Motor neuron (in vitro differentiated cells): ENCODE measurements at regions not wholly inside any gene's neighbourhood (a gene's known extent, or its start where the extent isn't known, plus 50 kb on each side); places are given as distances from the start of the nearest gene placed in this dataset.

Experiments used
- ATAC-seq, 8 experiments: fragments of 200-7000 bp; cut with Tn5 transposase; replicated peaks in 6 of 8; 2 replicates each; pipeline ENCODE4 v1.8.0; 2021; ENCODE audit warnings: mild to moderate bottlenecking in 8 of 8, moderate library complexity in 8 of 8
- H3K27ac ChIP-seq, 2 donors: fragments of 250-450 bp; sonication (Bioruptor Pico); 2 replicates each; pipeline ENCODE4 v1.9.0; 2021; ENCODE audit warnings: antibody characterized with exemption in 2 of 2, mild to moderate bottlenecking in 2 of 2, moderate library complexity in 1 of 2
- H3K4me1 ChIP-seq, 2 donors: fragments of 250-450 bp; sonication (Bioruptor Pico); replicated peaks in 1 of 2; 2 replicates each; pipeline ENCODE4 v1.6.1; 2021; ENCODE audit warnings: antibody characterized with exemption in 2 of 2, mild to moderate bottlenecking in 2 of 2, moderate library complexity in 1 of 2
- H3K4me3 ChIP-seq, 5 donors: fragments of 250-450 bp; sonication (Bioruptor Pico); 2 replicates each; pipeline ENCODE4 v1.9.0; 2021; ENCODE audit warnings: antibody characterized with exemption in 5 of 5, mild to moderate bottlenecking in 5 of 5, moderate library complexity in 4 of 5
- WGBS, 10 experiments: fragments of 450-650 bp; shearing (Covaris generic); methylation state at CpG; one replicate each; pipeline ENCODE4 v1.0.0; 2022; 5-methylcytosine and 5-hydroxymethylcytosine counted together
- in situ Hi-C, 9 experiments: fragments of 400-800 bp; cut with MboI; loops; one replicate each; pipeline ENCODE4 v1.15.0; 2021; ENCODE audit warnings: low sequenced_read_pairs in 9 of 9, low pct_unique_long_range_greater_than_20kb in 2 of 9; ENCODE audit not compliant: unreplicated experiment in 9 of 9

GRCh38 chr7:45455662-45456061 lies 118.5 kb upstream of the ADCY1 start:
- no peak for ATAC-seq
- no peaks in the 10 kb centered on the region for H3K4me1 ChIP-seq
- H3K4me3 ChIP-seq, result no peak overlapping the region
- H3K27ac ChIP-seq, result no peak overlapping the region
- WGBS, 10 experiments, result 71 to 100% (median 76%) methylated on average over 1 to 4 of the region's 4 CpGs; no CpG with 5 or more reads in 7 of the 10 experiments
- in situ Hi-C loops, result no loop called here

- 17 to 100% (median 86%) methylated on average over 1 to 5 of the region's 5 CpGs; no CpG with 5 or more reads in 3 of the 10 experiments for WGBS, 10 experiments
- Histone ChIP-seq H3K4me1 (no peaks in the 10 kb centered on the region), H3K4me3 (no peak overlapping the region), H3K27ac (no peak overlapping the region)
- in situ Hi-C loops, result no loop called here
- ATAC-seq, result no peak
Measured at GRCh38 chr7:45456105-45456504, 118.1 kb upstream of the ADCY1 start.

GRCh38 chr7:45456747-45457524 lies 117.2 kb upstream of the ADCY1 start:
- no peaks in the 10 kb centered on the region for H3K4me1 ChIP-seq
- 31 to 100% (median 80%) methylated on average over 1 to 5 of the region's 5 CpGs; no CpG with 5 or more reads in 2 of the 10 experiments for WGBS, 10 experiments
- H3K27ac ChIP-seq, result no peak overlapping the region
- H3K4me3 ChIP-seq, result no peak overlapping the region
- in situ Hi-C loops, result no loop called here
- ATAC-seq, result peak in 3 of 8 experiments; percentile 78 to 85 (median 80)

GRCh38 chr7:45457591-45457990 lies 116.6 kb upstream of the ADCY1 start:
- WGBS, 10 experiments, result 18 to 100% (median 34%) methylated on average over 1 to 2 of the region's 3 CpGs; no CpG with 5 or more reads in 4 of the 10 experiments
- ATAC-seq, result peak in 3 of 8 experiments; percentile 15 to 78 (median 53)
- Histone ChIP-seq H3K4me3 (no peak overlapping the region), H3K27ac (no peak overlapping the region), H3K4me1 (no peaks in the 10 kb centered on the region)
- in situ Hi-C loops, result no loop called here

- no peak overlapping the region for H3K27ac ChIP-seq
- in situ Hi-C loops, result no loop called here
- peak in 1 of 8 experiments; percentile 5 for ATAC-seq
- no peaks in the 10 kb centered on the region for H3K4me1 ChIP-seq
- no peak overlapping the region for H3K4me3 ChIP-seq
- WGBS, 10 experiments, result 0 to 100% (median 39%) methylated on average over 1 to 4 of the region's 4 CpGs; no CpG with 5 or more reads in 2 of the 10 experiments
Measured at GRCh38 chr7:45459476-45459875, 114.7 kb upstream of the ADCY1 start.

- H3K4me3 ChIP-seq, result no peak overlapping the region
- WGBS, 10 experiments, result 0 to 100% (median 74%) methylated on average over 1 to 3 of the region's 3 CpGs; no CpG with 5 or more reads in 4 of the 10 experiments
- no peak for ATAC-seq
- in situ Hi-C loops, result no loop called here
- H3K27ac ChIP-seq, result no peak overlapping the region
- no peaks in the 10 kb centered on the region for H3K4me1 ChIP-seq
Measured at GRCh38 chr7:45460379-45460778, 113.8 kb upstream of the ADCY1 start.

GRCh38 chr7:45461026-45461425 lies 113.1 kb upstream of the ADCY1 start:
- Histone ChIP-seq H3K4me3 (no peak overlapping the region), H3K4me1 (no peaks in the 10 kb centered on the region), H3K27ac (no peak overlapping the region)
- 40 to 64% (median 43%) methylated on average over 1 to 3 of the region's 3 CpGs; no CpG with 5 or more reads in 6 of the 10 experiments for WGBS, 10 experiments
- no peak for ATAC-seq
- in situ Hi-C loops, result no loop called here

- in situ Hi-C loops, result no loop called here
- no peak overlapping the region for H3K4me3 ChIP-seq
- WGBS, 10 experiments, result 57 to 100% (median 88%) methylated on average over 1 of the region's 1 CpG; no CpG with 5 or more reads in 7 of the 10 experiments
- peak in 2 of 8 experiments; percentile 12 to 44 for ATAC-seq
- no peak overlapping the region for H3K27ac ChIP-seq
- H3K4me1 ChIP-seq, result no peaks in the 10 kb centered on the region
Measured at GRCh38 chr7:45469103-45469502, 105.1 kb upstream of the ADCY1 start.

GRCh38 chr7:45470031-45470430 lies 104.1 kb upstream of the ADCY1 start:
- 18 to 100% (median 90%) methylated on average over 1 to 3 of the region's 3 CpGs; no CpG with 5 or more reads in 3 of the 10 experiments for WGBS, 10 experiments
- in situ Hi-C loops, result no loop called here
- no peak overlapping the region for H3K27ac ChIP-seq
- H3K4me1 ChIP-seq, result no peaks in the 10 kb centered on the region
- H3K4me3 ChIP-seq, result no peak overlapping the region
- ATAC-seq, result no peak

- 18 to 94% (median 67%) methylated on average over 1 to 3 of the region's 3 CpGs for WGBS, 10 experiments
- no peak for ATAC-seq
- Histone ChIP-seq H3K4me1 (no peaks in the 10 kb centered on the region), H3K27ac (no peak overlapping the region), H3K4me3 (no peak overlapping the region)
- in situ Hi-C loops, result no loop called here
Measured at GRCh38 chr7:45479781-45480180, 94.4 kb upstream of the ADCY1 start.

- in situ Hi-C loops, result no loop called here
- no peak for ATAC-seq
Measured at GRCh38 chr7:45482451-45482850, 91.7 kb upstream of the ADCY1 start.

GRCh38 chr7:45484094-45484493 lies 90.1 kb upstream of the ADCY1 start:
- 0 to 56% (median 33%) methylated on average over 1 to 4 of the region's 7 CpGs; no CpG with 5 or more reads in 4 of the 10 experiments for WGBS, 10 experiments
- Histone ChIP-seq H3K4me1 (no peaks in the 10 kb centered on the region), H3K4me3 (no peak overlapping the region), H3K27ac (no peak overlapping the region)
- in situ Hi-C loops, result no loop called here
- ATAC-seq, result peak in 2 of 8 experiments; percentile 27 to 49

More at GRCh38 chr7:45482451-45482850, 91.7 kb upstream of the ADCY1 start:
- no peaks in the 10 kb centered on the region for H3K4me1 ChIP-seq
- H3K27ac ChIP-seq, result no peak overlapping the region
- H3K4me3 ChIP-seq, result no peak overlapping the region
- WGBS, 10 experiments, result 20 to 100% (median 89%) methylated on average over 1 to 3 of the region's 3 CpGs; no CpG with 5 or more reads in 2 of the 10 experiments

GRCh38 chr7:45486575-45486974 lies 87.6 kb upstream of the ADCY1 start:
- in situ Hi-C loops, result no loop called here
- H3K4me3 ChIP-seq, result no peak overlapping the region
- peak in 3 of 8 experiments; percentile 63 to 92 (median 71) for ATAC-seq
- 0 to 100% (median 83%) methylated on average over 1 to 2 of the region's 2 CpGs; no CpG with 5 or more reads in 1 of the 10 experiments for WGBS, 10 experiments
- no peaks in the 10 kb centered on the region for H3K4me1 ChIP-seq
- no peak overlapping the region for H3K27ac ChIP-seq
